ENCODE measurements at regions not wholly inside any gene's neighbourhood (a gene's known extent, or its start where the extent isn't known, plus 50 kb on each side); places are given as distances from the start of the nearest gene placed in this dataset.

DNA sequence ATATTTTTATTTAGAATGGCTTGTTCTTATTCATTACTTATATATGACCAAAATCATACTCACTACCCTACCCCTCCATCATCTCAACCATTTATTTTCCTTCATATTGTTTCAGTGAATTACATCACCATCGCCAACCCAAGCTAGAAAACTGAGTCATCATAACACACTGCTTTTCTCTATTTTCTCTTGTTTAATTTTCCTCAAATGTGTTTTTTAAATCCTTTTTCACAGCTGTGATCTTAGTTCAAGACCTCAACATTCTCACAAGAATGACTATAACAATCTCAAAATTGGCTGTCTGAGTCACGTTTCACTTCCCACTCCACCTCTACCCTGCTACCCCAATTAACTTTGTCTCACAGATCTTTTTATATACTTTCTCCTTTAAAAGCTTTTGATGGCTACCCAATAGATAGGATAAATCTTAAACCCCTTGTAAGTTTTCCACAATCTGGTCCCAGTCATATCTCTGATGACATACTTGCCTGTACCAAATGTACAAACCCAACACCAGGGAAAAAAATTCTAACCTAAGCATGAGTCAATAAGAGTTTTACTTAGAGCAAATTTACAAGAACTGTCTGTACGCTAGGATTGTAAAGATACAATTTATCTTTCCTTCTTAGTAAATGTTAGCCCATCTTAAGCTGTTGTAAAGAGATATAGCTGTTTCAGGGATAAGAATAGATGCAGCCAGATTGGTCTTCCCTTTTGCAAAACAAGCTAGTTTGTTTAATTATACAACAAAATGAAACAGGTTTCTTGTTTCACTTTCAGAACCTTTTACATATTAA lies 635.1 kb upstream of the SLC39A10 start:
- no peak for DNase-seq (ENCODE audit: low read depth in 4 of 4, low spot score in 1 of 4)

DNA sequence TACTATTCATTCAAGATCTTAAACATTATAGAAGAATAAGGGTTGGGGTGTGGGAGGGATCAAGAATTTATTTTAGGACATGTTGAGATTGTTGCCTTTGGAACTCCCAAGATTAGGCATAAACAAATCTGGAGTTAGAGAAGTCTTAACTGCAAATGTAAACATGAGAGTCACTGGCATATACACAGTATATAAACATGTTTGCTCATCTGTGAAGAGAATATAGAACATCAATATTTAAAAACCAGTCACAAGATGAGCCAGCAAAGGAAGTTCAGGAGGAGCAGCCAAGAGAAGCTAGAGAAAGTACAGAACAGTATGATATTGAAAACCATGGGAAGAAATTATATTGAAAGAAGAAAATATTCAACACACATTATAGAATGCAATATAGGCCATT lies 638.6 kb upstream of the SLC39A10 start:
- no peak for DNase-seq (ENCODE audit: low read depth in 4 of 4, low spot score in 1 of 4)

DNA sequence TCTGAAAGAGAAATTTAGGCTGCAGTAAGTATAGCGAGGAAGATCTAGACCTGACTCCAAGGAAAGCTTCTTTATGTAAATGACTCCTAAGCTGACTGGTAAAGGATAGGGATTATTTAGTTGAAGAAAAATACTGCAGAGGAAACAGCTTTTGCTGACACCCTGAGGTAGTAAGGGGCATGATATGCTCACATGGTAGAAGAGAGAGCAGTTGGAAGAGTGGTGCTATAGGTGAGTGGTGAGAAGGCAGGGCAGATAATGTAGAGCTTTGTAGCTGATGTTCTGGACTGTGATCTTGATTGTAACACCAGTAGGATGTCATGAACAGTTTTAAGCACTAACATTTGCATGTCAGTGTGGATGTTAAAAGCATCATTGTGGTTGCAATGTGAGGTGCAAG lies 639.1 kb upstream of the SLC39A10 start:
- DNase-seq (ENCODE audit: low read depth in 4 of 4, low spot score in 1 of 4): no peak

DNA sequence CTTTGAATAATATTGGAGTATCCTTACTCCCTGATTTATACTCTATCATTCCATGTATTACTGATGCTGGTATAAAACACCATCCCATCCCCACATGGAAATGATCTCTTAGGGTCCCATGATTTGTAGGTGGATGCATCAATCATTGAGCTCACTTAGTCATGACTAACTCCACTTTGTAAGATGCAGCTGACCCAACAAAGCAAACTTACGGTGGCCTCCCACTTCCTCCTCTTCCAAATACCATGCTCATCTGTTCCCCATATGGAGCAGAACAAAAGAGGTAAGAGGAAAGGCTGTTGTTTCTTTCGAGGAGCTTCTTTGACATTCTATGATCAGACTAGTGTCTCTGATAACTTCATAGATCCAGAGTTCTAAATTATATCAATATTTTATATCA lies 640.2 kb upstream of the SLC39A10 start:
- DNase-seq (ENCODE audit: low read depth in 4 of 4, low spot score in 1 of 4): no peak

DNA sequence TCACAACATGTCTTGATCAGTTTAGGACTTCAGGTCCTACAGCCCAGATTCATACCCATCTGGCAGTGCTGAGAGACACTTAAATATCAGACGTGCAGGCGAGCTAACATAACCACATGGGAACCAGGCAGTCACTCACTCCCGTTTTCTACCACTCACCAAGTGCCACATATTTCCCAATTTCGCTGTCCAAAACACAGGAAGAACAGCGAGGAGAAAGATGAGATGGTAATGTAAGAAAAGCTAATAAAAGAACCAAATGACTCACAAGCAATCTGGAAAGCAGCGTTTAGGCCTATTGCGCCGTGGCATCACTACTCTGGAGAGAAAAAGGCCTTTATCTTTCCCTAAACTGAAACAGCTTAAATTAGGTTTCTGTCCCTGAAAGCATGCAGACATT lies 647.8 kb upstream of the SLC39A10 start:
- DNase-seq (ENCODE audit: low read depth in 4 of 4, low spot score in 1 of 4): no peak

GRCh38 chr2:195006856-195007255 lies 650.2 kb upstream of the SLC39A10 start:
- DNase-seq (ENCODE audit: low read depth in 4 of 4, low spot score in 1 of 4): no peak

DNA sequence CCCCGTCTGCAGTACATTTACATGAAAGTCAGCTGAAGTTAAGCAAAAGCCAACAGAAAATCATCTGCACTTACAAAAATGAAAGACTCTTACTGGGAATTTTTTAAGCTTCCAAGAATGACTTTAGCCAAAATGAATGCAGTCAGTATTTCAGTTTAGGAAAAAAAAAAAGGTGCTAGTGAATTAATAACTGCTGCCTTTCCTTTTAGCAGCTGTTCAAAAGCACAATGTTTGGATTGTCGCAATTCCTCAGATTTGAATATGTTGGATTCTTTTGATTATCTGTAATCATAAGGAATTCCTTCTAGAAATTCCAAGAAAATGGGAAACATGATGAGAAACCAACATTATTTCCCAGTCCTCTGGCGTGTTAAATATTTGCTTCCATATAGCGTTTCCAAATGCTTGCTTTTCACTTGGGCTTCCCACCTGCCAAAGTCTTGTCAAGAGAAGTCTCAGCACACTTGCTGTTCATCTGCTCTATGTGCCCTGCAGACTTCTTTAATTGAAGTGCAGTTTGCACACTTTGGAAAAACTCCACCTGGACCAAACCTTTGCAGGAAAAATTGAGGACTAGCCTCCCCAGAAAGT lies 653.0 kb upstream of the SLC39A10 start:
- no peak for DNase-seq (ENCODE audit: low read depth in 4 of 4, low spot score in 1 of 4)

- no peak for DNase-seq (ENCODE audit: low read depth in 4 of 4, low spot score in 1 of 4)
Measured at GRCh38 chr2:195001924-195002323, 655.1 kb upstream of the SLC39A10 start.

DNA sequence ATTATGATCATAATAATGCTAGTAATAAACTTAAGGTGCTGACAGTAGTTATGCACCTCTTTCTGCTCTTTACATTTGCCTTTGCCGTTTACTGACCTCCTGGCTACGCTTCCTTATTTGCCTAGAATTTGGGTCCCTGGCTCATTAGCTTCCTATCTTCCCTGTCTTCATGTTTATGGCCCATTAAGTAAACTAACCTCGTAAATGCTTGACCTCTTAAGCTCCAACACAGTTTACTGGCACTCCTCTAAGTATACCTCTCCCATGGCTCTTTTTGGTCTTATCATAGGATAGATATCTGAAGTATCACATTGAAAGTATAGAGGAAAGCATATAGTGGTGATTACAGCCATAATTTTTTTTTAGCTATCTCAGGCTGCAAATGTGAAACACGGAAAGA lies 657.3 kb upstream of the SLC39A10 start:
- DNase-seq (ENCODE audit: low read depth in 4 of 4, low spot score in 1 of 4): no peak

DNA sequence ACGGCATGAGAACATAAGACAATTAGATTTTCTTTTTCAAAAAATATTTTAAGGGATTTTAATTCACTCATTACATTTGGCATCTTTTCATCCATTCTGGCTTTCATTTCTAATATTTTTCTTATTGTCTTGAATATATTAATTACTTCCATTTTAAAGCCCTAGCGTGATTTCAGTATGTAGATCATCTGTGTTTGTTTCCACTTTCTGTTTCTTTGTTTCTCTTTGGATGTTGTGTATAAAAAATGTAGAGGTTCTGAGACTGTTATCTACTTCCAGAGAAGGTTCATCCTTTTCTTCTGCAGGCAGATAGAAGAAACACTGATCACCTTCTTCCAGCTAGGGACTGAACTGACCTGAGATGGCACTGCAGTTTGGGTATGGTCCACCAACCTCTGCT lies 664.4 kb upstream of the SLC39A10 start:
- no peak for DNase-seq (ENCODE audit: low read depth in 4 of 4, low spot score in 1 of 4)

DNA sequence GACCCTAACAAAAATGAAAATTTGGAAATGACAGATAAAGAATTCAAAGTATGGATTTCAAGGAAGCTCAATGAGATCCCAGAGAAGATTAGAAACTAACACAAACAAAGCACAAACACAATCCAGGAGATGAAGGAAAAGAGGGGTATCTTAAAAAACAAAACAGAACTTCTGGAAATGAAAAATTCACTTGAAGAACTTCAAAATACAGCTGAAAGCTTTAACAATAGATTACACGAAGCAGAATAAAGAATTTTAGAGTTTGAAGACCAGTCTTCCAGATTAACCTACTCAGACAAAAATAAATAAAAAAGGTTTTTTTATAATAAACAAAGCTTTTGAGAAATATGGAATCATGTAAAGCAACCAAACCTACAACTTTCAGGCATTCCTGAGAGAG lies 671.8 kb upstream of the SLC39A10 start:
- DNase-seq (ENCODE audit: low read depth in 4 of 4, low spot score in 1 of 4): no peak

DNA sequence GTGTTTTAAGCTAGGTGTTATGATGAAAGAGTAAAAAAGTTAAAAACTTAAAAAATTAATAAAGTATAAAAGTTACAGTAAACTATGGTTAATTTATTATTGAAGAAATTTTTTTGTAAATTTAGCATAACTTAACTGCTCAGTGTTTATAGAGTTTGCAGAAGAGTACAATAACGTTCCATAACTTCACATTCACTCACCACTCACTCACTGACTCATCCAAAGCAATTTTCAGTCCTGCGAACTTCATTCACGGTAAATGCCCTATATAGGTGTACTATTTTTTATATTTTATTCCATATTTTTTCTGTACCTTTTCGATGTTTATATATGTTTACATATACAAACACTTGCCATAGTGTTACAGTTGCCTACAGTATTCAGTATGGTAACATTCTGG lies 694.8 kb upstream of the SLC39A10 start:
- DNase-seq (ENCODE audit: low read depth in 4 of 4, low spot score in 1 of 4): no peak

DNA sequence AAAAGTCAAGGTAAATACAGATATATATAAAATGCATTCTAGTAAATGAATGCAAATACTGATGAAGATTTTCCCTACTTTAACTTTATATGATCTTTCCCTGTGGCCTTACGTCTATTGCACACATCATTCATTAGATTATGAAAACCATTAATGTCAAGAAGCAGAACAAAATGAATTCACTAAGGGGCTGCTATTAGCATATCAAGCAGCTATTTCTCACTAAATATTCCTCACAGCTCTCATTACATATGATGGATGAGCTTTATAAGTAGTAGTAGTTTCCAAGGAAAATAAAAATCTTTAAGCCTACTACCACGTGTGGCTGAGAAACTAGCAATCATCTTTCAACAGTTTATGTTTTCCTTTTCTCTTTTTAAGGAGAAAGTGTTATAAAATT lies 702.8 kb upstream of the SLC39A10 start:
- no peak for DNase-seq (ENCODE audit: low read depth in 4 of 4, low spot score in 1 of 4)

GRCh38 chr2:194946826-194947225 lies 710.2 kb upstream of the SLC39A10 start:
- no peak for DNase-seq (ENCODE audit: low read depth in 4 of 4, low spot score in 1 of 4)

DNA sequence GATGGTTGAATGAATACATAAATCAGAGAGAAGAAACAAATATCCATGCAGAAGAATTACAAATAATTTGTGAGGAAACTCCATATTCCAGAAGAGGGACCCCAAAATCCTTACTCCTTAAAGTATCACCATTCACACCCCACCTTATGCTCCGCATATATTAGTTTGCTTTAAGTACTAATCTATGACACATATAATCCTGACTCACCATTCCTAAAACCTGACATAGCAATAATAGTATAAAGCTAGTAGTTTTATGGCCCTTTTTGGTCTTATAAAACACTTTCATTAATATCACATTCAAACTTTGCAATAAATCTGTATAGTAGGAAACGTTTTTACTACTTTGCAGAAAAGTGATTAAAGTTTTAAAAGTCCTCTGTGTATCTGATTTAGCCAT lies 719.0 kb upstream of the SLC39A10 start:
- no peak for DNase-seq (ENCODE audit: low read depth in 4 of 4, low spot score in 1 of 4)

DNA sequence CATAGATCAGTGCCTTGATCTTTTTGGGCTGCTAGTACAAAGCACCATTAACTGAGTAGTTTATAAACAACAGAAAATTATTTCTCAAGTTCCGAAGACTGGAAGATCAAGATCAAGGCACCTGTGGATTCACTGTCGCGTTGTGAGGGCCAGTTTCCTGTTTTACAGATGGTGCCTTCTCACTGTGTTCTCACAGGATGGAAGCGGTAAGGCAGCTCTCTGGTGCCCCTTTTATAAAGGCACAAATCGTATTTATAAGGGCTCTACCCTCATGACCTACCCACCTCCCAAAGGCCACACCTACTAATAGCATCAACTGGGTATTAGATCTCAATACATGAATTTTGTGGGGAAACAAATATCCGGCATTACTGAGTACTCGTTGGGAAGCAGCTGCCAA lies 729.5 kb upstream of the SLC39A10 start:
- no peak for DNase-seq (ENCODE audit: low read depth in 4 of 4, low spot score in 1 of 4)

GRCh38 chr2:194926873-194927272 lies 730.2 kb upstream of the SLC39A10 start:
- DNase-seq (ENCODE audit: low read depth in 4 of 4, low spot score in 1 of 4): no peak

- no peak for DNase-seq (ENCODE audit: low read depth in 4 of 4, low spot score in 1 of 4)
Measured at GRCh38 chr2:194925742-194926141, 731.3 kb upstream of the SLC39A10 start.

DNA sequence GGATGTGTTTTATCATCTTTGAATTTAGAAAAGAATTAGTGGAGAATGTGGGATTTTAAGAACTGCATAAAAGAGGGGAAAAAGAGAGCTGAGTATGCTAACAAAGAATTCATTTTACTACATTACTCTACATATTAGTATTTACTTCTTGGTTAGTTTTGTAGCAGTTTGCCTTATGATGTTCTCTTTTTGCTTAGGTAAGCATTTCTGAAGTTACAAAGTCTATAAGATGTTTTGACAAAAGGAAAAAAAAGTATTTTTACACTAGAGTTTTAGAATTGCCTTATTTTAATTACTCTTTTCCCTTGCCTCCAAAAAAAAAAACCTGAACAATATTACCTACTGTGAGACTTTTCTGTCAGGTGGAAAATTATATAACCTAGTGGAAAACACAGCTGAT lies 739.5 kb upstream of the SLC39A10 start:
- DNase-seq (ENCODE audit: low read depth in 4 of 4, low spot score in 1 of 4): no peak

- DNase-seq (ENCODE audit: low read depth in 4 of 4, low spot score in 1 of 4): no peak
Measured at GRCh38 chr2:194915485-194915884, 741.5 kb upstream of the SLC39A10 start.

- no peak for DNase-seq (ENCODE audit: low read depth in 4 of 4, low spot score in 1 of 4)
Measured at GRCh38 chr2:194907569-194907968, 749.5 kb upstream of the SLC39A10 start.

GRCh38 chr2:194896871-194897270 lies 760.2 kb upstream of the SLC39A10 start:
- no peak for DNase-seq (ENCODE audit: low read depth in 4 of 4, low spot score in 1 of 4)

DNA sequence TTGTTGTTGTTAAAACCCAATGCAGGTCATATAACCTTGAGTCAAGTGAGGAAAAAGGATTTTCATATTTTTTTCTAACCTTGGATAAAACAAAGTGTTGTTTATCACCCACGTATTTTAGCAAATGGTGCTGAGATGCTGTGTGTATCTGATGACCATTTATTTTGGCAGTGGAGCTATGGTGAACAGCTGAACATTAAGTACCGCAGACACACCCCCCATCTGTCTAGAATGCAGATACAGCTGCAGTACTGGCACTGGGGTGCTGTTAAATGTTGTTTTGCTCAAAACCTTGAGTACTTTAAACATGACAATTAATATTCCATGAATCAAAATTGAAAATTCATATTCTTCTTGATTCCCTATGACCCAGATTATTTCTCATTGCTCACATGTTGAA lies 773.3 kb upstream of the SLC39A10 start:
- no peak for DNase-seq (ENCODE audit: low read depth in 4 of 4, low spot score in 1 of 4)
